GM21515 (cell line): ENCODE measurements at regions not wholly inside any gene's neighbourhood (a gene's known extent, or its start where the extent isn't known, plus 50 kb on each side); places are given as distances from the start of the nearest gene placed in this dataset.
A peak's percentile ranks its signal among the peaks of the same experiment; 100 is the strongest.

Source experiments
- ATAC-seq: cut with Tn5 transposase; IDR thresholded peaks from one replicate; pipeline ENCODE4 v1.9.1; 2021; ENCODE audit not compliant: unreplicated experiment

- no peak for ATAC-seq
These were observed 52.3 kb upstream of the KLHL25 start for GRCh38 chr15:85847031-85847430.

GRCh38 chr15:85849946-85850345, 55.2 kb upstream of the KLHL25 start:
- no peak for ATAC-seq

GRCh38 chr15:85852969-85853368, 58.2 kb upstream of the KLHL25 start:
- no peak for ATAC-seq

DNA sequence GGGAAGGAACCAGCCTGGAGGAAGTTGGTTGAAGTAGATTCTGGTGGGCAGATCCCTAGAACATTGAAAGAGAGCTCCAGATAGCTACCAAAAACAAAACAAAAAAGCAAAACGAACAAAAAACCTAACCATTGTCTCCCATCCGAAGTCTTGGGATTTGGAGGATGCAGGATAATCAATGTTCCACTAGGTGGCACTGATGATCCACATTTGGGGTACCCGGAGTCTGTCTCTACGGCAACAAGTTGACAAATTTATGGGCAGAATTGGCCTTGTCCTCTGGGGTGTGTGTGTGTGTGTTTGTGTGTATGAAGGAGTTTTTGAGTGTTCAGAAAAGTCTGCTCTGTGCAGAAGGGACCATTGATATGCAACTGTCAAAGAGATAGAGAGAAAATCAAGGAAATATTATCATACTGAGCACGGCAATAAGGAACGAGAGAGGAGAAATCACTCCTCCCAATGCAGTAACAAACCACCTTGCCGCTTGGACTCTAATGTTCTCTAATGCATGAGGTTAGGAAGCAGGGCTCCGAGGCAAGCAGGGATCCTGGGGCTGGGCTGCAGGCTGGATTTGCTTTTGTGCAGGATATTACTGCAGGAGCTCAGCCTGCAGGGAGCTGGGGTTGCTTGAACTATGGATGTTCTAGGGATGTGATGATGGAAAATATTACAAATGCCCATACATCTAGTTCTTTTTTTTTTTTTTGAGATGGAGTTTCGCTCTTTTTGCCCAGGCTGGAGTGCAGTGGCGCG, 59.8 kb upstream of the KLHL25 start:
- peak; percentile 73 for ATAC-seq

- peak; percentile 93 for ATAC-seq
These were observed 64.1 kb upstream of the KLHL25 start for GRCh38 chr15:85858586-85859375.

- ATAC-seq, result no peak
These were observed 64.9 kb upstream of the KLHL25 start for GRCh38 chr15:85859671-85860070.

DNA sequence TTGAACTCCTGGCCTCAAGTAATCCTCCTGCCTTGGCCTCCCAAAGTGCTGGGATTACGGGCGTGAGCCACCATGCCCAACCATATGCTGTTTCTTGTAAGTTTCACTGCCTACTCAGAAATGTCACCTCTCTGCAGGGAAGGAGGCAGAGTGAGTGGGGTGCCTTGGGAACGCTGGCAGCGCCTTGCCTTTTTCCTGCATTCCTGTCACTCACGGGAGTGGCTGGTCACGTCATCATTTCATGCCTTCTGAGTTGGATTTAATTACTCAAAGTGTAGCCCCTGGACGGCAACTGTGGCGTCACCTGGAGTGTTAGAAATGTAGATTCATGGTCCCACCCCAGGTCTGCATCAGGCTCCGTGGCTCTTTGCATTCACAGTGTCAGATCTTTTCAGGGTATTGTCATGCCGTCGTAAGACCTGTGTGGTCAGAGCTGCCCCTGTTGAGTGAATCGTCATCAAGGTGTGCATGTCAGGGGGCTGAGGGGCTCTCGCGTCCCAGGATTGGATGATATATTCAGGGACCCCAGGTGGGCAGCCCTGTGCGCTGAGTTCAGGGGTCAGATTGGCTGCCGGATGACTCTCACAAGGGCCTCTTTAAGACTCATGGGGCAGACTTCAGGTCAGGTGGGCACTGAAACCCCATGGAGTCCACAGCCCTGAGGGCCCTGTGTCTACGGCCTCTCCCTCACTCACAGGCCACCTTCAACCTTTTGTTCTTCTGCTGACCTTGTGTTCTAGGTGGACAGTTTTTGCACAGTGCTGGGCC, 65.9 kb upstream of the KLHL25 start:
- no peak for ATAC-seq

DNA sequence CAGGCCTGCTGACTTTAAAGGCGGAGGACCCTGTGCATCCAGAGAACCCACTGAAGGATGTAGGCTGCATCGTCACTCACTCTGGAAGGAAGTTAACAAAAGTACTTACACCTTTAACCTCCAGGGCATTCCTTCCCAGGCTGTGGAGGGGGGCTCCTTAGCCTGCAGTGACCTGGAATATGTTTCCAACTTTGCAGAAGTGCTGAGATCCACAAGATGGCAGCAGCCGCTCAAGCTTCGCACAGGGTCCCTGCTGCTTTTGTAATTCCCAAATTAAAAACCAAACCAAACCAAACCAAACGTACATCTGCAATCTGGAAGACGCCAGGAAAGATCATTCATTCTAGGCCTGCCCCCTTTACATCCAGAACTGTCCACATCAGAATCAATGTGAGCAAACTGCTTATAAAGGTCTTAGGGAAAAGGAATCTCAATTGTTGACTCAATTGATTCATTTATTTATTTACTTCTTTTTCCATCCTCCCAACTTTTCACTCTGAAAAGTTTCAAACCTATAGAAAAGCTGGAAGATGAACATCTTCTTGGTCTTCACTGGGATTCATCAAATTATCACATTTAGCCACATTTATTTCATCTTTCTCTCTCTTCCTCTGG, 70.5 kb upstream of the KLHL25 start:
- no peak for ATAC-seq

GRCh38 chr15:85867250-85867649, 72.5 kb upstream of the KLHL25 start:
- ATAC-seq, result no peak

- ATAC-seq, result no peak
These were observed 74.4 kb upstream of the KLHL25 start for GRCh38 chr15:85869124-85869523.

DNA sequence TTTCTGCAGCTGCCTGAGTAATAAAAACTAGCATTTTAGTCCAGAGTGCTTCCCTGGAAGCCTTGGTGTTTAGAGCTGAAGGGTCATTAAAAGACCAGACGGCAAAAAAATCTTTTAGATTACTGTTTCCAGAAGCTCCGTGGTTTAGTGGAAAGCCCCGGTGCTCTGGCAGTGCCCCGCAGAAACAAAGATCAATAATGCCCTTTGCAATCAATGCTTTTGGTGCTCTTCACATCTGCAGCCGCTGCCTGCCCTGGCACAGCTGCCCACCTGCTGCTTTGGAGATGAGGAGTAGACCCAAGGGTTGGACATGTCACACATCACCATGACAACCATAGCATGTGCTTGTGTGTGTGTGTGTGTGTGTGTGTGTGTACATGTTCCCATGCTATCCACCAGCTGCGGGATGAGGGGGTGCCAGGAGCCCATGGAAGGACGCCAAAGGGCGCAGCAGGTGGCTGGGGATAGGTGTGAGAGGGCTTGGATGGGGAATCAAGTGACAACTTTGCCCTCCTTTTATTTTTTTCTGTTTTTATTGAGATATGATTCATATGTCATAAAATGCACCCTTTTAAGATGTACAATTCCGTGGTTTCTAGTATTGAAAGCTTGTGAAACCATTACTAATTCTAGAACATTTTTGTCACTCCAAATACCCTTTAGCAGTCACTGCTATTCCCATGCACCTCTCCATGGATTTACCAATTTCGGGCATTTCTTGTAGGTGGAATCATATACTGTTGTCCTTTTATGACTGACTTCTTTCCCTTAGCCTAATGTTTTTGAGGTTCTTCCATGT, 75.7 kb upstream of the KLHL25 start:
- no peak for ATAC-seq

- no peak for ATAC-seq
These were observed 76.8 kb upstream of the KLHL25 start for GRCh38 chr15:85871545-85871944.

DNA sequence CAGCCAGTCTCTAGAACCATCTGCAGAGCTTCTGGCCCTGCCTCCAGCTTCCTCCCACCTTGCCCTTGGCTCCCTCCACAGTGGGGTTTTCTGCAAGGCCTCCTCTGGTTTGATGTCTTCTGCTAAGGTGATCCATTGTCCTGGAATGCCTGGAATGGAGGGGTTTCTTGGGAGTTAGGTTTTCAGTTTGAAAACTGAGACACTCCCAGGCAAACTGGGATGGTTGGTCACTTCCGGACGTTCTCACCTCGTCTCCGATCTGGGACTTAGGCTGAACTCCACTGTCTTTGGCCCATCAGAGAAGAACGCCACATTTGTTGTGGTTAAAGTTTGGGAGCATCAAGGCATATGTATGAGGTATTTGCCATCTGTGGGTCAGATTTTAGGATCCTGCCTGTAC, 77.4 kb upstream of the KLHL25 start:
- no peak for ATAC-seq

DNA sequence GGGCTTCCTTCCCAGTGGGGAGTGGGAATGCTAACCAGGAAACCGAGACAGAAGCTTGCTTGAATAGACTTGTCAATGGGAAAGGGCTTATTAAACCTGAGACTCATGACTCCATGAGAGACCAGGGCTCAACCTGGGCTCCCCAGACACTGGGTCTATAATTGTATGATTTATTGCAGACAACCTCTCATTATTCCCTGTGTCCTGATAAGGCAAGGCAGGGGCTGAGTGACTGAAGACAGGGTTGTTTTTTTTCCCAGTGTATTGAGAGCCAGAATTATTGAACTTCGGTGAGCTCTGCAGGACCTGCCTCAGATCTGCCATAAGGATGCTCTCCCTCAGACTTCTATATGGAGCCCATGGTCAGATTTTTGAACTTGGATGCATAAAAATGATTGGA, 79.5 kb upstream of the KLHL25 start:
- no peak for ATAC-seq

GRCh38 chr15:85875756-85876155, 81.0 kb upstream of the KLHL25 start:
- ATAC-seq, result no peak

- ATAC-seq, result no peak
These were observed 84.1 kb upstream of the KLHL25 start for GRCh38 chr15:85878828-85879225.

- no peak for ATAC-seq
These were observed 84.8 kb upstream of the KLHL25 start for GRCh38 chr15:85879334-85880163.

DNA sequence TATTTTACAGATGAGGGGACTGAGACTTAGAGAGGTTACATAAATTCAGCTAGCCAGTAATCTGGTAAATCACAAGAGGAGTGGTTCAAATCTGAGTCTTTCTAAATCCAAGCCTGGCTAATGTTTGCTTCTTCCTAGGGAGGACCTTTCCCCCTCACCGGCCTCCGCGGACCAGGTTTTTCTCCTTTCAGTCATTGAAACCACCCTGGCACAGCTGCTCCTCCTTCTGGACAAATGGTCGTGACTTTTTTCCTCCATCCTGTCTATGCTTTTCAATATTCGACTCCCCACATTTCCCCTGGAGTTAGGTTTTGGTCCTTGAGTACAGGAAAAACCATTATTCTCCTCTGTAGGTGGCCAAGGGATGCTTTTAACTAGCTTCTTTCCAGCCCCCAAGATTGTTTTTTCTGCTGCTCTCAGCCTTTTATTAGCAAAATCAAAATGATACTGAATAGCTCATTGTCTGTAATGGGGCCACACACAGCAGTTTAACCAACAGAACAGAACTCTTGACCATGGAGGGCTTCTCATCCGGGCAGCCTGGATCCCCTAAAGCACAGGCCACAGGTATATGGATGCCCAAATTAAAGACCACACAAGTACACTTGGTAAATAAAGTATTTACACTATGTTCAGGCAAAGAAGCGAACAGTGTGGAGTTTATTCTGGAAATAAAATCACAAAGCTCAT, 85.9 kb upstream of the KLHL25 start:
- ATAC-seq, result no peak

GRCh38 chr15:85886309-85886811, 91.6 kb upstream of the KLHL25 start:
- ATAC-seq, result no peak
